ENCODE measurements at regions not wholly inside any gene's neighbourhood (a gene's known extent, or its start where the extent isn't known, plus 50 kb on each side); places are given as distances from the start of the nearest gene placed in this dataset.
"Not testable (repeated sequence)": the region's sequence is repeated elsewhere in the genome, so short reads cannot be mapped to it uniquely, and the experiment has no call there.

DNA sequence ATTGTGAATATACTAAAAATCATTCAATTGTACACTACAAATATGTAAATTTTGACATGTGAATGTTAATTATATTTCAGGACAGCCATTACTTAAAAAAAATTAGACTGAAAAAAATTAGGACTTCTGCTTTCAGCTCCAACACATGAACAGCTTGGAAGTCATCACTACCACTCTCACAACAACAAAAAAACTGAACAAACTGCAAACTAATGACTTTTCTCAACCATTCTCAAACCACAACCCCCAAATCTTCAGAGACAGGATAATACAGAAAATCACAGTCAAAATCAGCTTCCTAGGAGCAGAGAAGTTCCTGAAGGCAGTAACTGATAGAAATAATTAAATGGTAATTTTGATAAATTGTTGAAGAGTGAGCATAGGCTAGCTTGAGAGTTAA lies 686.4 kb downstream of the TLE1 start:
- no peak for DNase-seq (ENCODE audit: low spot score)

DNA sequence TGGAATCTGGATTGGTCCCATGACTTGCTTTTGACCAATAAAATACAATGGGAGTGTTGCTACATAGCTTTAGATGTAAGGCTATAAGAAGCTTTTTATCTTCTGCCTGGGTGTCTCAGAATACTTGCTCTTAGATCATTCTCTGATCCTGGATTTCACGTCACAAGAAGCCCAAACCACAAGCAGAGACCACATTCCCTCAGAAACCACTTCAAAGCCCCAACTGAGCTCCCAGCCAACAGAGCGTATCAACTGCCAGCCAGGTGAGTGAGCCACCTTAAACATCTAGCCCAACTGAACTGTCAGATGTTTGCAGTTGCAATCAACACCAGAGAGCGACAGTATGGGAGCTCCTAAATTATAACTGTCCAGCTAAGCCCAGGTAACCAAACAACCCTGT lies 687.1 kb downstream of the TLE1 start:
- no peak for DNase-seq (ENCODE audit: low spot score)

DNA sequence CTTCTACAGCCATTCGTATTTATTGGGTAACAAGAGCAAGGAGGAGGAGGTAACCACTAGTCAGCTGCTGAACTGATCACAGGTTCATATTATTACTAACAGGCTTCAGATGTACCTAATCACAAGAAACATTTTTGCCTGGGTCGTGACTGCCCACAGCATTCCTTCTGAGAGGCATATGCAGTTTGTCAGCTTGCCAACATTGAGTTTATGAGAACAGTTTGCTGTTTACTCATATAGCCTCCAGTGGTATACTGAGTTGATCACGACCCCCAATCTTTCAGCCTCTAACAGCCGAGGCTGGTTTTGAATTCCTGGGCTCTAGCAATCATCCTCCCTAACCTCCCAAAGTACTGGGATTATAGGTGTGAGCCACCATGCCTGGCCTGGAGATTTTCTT lies 693.6 kb downstream of the TLE1 start:
- no peak for DNase-seq (ENCODE audit: low spot score)

DNA sequence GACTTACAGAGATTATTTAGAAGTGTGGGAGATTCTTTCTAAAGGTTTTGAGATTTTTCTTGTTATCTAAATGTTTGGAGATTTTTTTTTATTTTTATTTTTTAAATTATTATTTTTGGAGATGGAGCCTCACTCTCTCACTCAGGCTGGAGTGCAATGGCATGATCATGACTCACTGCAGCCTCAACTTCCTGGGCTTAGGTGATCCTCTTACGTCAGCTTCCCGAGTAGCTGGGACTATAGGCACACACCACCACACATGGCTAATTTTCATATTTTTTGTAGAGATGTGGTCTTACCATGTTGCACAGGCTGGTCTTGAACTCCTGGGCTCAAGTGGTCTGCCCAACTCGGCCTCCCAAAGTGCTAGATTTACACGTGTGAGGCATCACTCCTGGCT lies 694.5 kb downstream of the TLE1 start:
- no peak for DNase-seq (ENCODE audit: low spot score)

DNA sequence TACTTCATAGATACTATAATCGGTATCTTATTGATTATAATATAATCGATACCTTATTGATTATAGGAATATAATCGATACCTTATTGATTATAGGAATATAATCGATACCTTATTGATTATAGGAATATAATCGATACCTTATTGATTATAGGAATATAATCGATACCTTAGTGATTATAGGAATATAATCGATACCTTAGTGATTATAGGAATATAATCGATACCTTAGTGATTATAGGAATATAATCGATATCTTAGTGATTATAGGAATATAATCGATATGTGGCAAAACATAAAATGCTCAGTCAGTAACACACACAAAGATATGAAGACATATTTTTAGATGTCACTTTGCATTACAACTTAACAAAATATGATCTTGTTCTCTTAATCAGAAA lies 703.8 kb downstream of the TLE1 start:
- not testable (repeated sequence) for DNase-seq (ENCODE audit: low spot score)

DNA sequence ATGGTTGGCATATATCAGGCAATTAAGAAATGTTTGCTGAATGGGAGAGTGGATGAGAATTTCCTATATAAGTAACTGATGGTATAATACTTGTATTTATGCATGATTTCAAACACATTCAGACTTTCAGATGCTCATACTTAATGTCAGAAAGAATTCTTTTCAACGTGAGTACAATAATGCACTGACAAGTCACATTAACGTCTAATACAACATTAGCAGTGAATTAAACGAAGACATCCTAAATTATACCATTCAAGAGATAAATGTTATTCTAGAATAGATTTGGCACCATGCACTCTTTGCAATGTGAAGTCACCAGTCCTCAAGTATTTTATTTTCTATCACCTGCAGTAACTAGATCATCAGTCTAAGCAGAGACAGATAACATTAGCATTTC lies 712.9 kb downstream of the TLE1 start:
- DNase-seq (ENCODE audit: low spot score) = no peak

DNA sequence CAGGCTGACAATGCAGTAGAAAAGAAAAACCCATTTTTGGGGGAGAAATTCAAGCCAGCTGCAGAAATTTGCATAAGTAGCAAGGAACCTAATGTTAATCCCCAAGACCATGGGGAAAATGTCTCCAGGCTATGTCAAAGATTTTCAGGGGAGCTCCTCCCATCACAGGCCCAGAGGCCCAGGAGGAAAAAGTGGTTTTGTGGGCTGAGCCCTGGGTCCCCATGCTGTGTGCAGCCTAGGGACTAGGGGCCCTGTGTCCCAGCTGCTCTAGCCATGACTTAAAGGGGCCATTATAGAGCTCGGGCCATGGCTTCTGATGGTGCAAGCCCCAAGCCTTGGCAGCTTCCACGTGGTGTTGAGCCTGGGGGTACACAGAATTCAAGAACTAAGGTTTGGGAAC lies 719.0 kb downstream of the TLE1 start:
- DNase-seq (ENCODE audit: low spot score) = not testable (repeated sequence)

DNA sequence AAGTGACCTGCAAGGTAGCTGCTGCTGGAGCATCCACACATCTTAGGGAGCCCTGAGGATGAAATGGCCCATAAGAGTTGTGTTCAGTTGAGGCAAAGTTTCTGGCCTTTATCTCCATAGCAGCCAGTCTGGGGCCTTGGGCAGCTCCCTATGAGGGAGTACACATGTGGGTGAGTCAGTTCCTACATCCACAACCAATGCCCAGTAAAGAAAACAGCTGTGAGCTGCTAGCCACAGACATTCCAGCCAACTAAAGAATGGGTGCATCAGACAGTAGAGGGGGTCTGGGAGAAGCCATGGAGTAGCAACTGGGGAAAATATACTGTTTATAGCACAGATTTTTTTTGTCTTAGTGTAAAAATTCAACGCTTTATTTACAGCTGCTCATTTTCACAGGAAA lies 720.7 kb downstream of the TLE1 start:
- no peak for DNase-seq (ENCODE audit: low spot score)

DNA sequence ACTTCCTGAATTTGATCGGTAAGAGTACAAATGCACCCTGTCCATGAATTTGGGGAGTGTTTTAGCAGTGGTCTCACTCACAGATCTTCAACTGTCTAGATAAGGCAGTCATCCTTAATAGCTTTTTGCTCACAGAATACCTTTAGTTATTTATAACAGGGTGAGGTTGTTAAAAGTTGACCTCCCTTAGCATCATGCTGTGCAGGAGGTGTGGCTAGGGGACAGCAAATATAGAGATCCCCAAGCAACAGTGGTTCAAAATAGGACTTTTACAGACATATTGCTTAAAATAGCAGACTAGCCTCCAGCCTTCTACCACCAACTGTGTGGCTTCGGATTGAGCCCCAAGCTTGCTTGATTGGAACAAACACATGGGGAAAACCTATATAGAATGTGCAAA lies 724.4 kb downstream of the TLE1 start:
- no peak for DNase-seq (ENCODE audit: low spot score)

DNA sequence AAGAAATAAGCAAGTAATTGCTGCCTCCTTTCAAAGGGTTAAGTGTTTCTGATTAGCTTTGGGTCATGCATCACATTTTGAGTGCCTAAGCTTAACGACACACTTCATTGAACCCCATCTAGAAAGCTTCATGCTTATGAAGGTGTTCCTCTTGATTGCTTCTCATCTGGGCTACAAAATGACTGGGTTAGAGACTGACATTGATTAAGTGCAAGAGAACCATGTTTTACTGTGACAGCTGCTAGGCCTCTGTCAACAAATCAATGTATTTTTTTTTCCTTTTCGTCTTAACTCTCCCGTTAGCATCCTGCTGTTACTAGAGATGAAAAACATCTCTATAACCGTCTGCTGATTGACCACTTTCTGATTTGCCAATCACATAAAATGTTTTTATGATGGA lies 725.0 kb downstream of the TLE1 start:
- no peak for DNase-seq (ENCODE audit: low spot score)

DNA sequence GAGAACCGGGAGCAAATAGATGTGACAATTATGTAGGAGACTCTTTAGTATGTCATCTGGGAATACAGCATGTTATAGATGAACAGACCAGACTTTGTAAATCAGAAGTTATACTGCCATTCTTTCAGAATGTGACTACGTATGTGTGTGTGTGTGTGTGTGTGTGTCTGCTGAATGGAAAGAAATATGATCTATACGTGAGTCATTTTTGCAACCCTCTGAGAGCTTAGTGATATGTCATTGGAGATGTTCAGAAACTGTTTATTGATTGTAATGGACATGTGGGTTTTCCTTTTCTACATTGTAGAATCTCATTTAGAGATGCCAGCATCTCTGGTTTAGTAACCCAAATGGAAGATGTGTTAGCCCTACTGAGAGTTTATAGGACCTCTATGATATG lies 731.5 kb downstream of the TLE1 start:
- DNase-seq (ENCODE audit: low spot score) = no peak

DNA sequence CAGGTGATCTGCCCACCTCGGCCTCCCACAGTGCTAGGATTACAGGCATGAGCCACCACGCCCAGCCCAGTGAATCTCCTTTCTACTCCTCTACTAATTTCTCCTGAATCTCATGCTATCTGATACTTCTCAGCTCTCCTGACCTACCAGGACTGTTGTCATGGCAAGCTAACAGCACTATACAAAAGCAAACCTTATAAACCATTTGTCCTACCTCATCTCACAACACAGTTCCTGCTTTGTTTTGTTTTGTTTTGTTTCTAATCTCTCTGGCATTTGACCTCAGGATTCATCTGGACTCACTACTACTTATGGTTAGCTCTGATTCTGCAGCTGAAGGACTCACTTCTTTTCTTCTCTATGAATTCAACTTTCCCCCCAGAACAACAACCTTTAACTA lies 734.8 kb downstream of the TLE1 start:
- no peak for DNase-seq (ENCODE audit: low spot score)

DNA sequence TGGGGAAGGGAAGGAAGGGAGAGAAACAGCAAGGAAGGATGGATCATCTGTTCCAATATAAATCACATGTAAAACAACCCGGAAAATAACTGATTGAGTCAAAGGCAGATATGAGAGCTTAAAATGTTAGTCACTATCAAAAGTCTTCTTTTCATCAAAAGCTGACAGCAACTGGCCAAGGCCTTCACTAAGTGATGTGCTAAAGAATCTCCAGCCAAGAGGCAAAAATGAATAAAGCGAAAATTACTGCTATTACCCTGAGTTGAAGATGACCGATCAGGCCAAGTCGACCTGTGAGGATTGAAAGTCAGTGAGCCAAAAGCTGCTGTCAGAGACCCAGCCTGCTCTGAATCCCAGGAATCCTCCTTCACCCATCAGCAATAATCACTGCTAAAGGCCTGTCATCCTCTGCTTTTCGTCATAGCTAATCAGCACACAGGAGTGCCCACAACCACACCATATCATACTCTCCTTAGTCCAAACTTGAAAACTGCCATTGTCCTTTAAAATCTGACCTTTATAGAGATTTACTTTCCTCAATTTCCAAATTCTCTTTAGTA lies 736.9 kb downstream of the TLE1 start:
- DNase-seq (ENCODE audit: low spot score) = no peak

DNA sequence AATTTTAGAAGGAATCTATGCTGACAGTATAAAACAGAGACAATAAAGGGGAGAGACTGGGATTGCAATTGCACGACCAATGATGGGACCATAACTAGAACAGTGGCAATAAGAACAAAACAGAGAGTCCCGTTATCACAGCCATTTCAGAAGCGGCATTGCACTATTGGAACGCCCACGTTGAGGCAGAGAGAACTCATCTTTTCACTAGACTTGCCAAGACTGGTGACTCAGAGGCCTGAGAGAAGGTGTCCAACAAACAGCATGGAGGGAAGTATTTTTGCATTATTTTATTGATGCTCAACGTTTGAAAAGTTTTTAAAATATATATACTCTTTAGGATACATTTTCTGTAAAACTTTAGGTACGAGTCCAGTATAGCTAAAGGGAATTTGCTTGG lies 737.7 kb downstream of the TLE1 start:
- DNase-seq (ENCODE audit: low spot score) = no peak

DNA sequence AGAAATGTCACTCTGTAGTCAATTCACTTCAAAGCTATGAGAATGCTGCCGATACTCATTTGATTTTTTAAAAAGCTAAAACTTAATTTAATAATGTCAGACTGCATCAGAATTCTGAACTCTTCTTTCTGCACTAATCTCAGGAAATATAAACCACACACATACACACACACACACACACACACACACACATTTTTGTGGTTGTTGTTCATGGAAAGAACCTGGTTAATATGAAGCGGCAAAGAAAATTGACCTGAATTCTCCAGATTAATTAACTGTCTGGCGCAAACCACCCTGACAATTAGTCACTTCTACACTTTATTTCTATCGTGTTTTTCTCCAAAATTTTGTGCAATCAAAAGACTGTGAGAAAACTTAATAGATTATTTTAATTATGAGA lies 740.5 kb downstream of the TLE1 start:
- DNase-seq (ENCODE audit: low spot score) = no peak

DNA sequence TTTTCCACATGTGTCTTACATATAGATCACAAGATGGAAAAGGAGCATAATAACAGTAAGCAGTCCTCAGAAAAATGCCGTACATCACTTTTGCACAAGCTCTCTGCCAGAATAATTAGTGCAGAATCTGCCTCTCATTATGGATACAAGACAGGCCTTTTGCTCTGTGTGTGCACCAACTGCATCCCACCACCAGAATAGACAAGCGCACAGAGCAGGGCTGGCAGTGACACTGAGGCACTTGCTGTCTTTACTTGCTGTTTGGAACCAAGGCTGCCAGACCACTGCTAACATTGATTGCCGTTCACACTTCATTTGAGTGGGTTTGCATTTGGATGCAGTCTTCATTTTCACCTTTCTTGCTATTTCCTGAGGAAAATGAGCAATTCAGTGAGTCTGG lies 741.3 kb downstream of the TLE1 start:
- no peak for DNase-seq (ENCODE audit: low spot score)

DNA sequence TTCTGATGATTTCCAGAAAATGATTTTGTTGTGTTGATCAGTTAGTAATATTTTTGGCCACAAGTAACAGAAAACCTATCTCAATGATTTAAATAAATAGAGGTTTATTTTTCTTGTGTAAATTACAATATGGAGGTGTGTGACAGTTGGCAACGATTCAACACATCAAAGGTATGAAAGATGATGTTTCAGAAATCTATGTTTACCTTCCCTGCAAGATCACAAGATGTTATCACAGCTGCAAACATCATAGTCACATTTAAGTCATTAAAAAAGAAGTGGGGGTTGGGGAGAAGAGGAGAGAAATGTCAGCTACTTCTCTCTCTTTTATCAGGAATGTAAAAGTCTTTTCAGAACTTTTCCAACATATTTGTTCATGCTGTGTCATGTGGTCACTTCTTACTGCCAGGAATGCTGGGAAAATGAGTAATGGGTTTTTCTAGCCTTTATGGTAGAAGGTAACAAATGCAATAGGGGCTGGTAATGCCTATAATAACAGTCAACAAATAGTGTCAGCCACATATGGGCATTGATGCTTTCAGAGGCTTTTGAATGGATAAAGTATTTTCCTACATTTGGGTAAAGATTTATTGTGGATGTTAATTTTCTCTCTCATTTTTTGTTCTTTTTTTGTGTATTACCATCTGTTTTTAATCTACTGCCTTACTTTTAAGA lies 742.7 kb downstream of the TLE1 start:
- no peak for DNase-seq (ENCODE audit: low spot score)

DNA sequence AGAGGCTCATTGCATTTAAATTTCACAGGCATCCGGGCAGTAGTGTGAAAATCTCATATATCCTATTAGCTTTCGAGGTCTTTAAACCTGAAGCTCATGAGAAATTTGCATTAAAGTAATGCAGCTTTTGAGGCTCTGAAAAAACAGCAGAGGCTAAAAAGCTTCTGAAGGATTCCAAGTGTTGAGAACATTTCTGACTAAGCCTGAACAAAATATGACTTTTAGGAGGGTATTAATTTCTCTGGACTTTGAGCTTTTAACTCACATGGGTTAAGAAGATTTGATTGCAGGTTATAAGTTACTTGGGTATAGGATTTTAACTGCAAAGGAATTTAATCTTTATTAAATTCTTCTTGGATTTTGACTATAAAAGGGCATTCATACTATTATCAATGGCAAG lies 743.9 kb downstream of the TLE1 start:
- DNase-seq (ENCODE audit: low spot score) = no peak

DNA sequence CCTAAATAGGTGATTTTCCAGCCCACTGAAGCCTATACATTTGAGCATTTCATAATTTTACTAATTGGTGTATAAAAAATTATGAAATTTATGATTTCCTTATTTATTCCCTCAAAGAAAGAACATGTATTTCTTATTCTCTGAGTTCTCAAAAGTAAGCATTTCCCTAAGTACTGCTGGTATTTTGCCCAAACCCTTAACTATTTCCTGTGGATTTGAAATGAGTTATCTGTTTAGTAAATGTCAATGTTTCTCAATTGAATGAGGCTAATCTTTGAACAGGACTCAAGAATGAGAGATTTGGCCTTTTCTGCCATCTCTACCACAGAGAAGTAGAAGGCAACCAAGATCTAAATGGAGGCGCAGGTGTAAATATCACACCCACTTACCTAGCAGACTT lies 751.7 kb downstream of the TLE1 start:
- DNase-seq (ENCODE audit: low spot score) = no peak

DNA sequence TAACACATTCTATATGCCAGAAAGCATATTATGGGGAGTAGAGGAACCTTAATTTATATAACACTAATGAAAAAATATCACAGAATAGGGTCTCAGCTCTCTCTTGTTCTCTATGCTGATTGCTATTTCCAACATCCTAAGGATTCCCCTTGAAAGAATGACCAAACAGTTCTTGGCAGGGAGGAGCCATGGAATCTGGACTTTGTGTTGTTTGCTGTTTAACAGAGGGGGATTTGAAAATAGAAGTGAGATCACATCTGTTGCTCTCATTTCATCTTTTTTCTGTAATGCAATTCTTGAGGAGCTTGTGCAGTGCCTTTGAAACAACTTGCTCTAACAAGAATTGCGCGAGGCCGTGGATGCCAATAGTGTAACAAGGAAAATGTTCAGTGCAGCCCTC lies 755.3 kb downstream of the TLE1 start:
- no peak for DNase-seq (ENCODE audit: low spot score)

DNA sequence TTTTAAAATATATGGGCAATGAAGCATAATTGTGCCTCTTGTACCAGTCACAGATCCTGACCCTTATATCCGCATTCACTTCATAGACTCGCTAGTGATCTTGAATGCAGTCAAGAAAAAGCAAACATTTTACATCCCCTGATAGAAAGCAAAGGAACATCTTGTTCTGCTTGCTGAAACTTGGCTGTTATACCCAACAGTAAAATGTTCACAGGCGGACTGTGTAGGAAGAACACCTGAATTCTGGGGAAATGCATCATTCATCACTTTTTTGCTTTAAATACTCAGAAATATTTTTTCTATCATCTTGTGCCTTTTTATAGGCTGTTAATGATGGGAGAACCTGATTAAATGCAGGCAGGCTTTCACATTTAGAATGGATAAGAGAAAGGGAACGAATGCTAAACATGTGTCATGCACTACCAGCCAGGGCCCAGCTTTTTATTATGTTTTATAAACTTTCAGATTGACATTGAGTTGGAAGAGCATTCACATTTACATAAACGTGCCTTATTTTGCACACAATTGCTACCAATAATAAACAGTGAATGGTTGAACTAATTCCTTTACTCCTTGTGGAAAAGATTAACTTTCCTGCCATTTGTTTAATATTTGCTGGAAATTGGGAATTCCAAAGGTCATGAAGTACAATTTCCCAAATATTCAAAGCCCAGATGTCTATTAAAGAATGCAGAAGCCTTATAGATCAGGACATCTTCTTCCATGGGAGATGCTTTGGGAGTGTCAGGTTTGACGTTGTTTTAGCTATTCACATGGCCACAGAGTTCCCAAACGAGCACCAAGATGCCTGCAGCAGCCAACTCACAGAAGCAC lies 756.2 kb downstream of the TLE1 start:
- DNase-seq (ENCODE audit: low spot score) = no peak

DNA sequence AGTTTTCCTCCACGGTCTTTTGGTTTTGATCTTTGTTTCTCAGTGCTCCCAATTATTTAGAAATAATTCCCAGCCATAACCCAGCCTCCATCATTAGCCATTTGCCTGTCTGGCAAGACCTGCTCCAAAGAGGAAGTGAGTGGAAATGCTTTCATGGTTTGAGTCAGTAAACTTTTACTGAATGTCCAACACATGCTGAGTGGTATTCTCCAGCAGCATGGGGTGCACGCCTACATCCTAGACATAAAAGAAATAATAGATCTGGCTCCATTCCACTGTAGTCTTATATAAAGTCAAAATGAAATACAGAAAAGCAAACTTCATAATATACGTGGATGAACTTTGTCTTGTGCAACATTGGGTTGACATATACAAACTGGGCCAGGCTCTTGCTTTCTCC lies 757.2 kb downstream of the TLE1 start:
- DNase-seq (ENCODE audit: low spot score) = no peak

DNA sequence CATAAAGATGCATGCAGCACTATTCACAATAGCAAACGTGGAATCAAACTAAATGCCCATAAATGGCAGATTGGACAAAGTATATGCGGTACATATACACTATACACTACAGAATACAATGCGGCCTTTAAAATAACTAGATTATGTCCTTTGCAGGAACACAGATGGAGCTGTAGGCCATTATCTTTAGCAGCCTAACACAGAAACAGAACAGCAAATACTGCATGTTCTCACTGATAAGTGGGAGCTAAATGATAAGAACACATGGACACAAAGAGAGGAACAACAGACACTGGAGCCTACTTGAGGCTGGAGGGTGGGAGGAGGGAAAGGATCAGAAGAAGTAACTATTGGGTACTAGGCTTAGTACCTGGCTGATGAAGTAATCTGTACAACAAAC lies 758.2 kb downstream of the TLE1 start:
- no peak for DNase-seq (ENCODE audit: low spot score)

DNA sequence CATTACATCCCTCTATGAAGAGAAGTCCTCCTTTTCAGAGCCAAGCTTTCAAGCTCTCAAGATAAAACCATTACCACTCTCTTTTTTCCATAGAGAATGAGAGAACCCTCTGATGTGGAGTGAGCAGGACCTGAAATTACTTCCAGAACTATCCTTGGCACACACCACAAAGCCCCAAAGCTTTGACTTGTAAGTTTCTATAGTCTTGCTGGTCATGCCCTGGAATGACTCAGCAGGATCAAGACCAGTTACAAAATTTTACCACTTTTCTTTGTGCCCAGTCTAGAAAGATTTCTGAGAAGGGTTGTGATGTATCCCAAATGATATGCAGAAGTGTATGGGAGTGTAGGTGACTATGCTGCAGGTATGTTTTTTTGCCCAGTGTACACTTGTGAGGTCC lies 760.6 kb downstream of the TLE1 start:
- no peak for DNase-seq (ENCODE audit: low spot score)
